Ascending aorta (tissue), 2 donors: ENCODE measurements at regions not wholly inside any gene's neighbourhood (a gene's known extent, or its start where the extent isn't known, plus 50 kb on each side); places are given as distances from the start of the nearest gene placed in this dataset.

Experiments
- DNase-seq, 2 donors: peaks; one replicate each; pipeline ENCODE4 v3.0.0-alpha.2; 2019; ENCODE audit warnings: low spot score in 2 of 2
- H3K27ac ChIP-seq, 2 donors: fragments of 200-600 bp; sonication (generic); one replicate each; pipeline ENCODE4 v1.5.1; 2016 to 2017; ENCODE audit warnings: mild to moderate bottlenecking in 1 of 2
- H3K27me3 ChIP-seq: fragments of 200-600 bp; sonication (generic); one replicate; pipeline ENCODE4 v1.5.1; 2017
- H3K36me3 ChIP-seq, 2 donors: fragments of 200-600 bp; sonication (generic); one replicate each; pipeline ENCODE4 v1.5.1; 2016
- H3K4me1 ChIP-seq, 2 donors: fragments of 200-600 bp; sonication (generic); one replicate each; pipeline ENCODE4 v1.5.1; 2016 to 2017; ENCODE audit warnings: mild to moderate bottlenecking in 1 of 2
- H3K4me3 ChIP-seq, 2 donors: fragments of 200-600 bp; sonication (generic); one replicate each; pipeline ENCODE4 v1.5.1; 2016 to 2017; ENCODE audit warnings: mild to moderate bottlenecking in 1 of 2
- H3K9me3 ChIP-seq, 2 donors: fragments of 200-600 bp; sonication (generic); one replicate each; pipeline ENCODE4 v1.5.1; 2016
- intact Hi-C: fragments of 100-400 bp; cut with DNase I; formaldehyde crosslinking; loops from one replicate; pipeline ENCODE4 v1.15.1; 2023
- TF ChIP-seq, protein P1 (sequence below), 3 experiments: fragments of 200-600 bp in 2 of 3; fragments of 450-650 bp in 1 of 3; sonication (generic) in 2 of 3; IDR thresholded peaks; one replicate each; pipeline ENCODE4 v1.5.1; 2016 to 2019; ENCODE audit warnings: antibody characterized with exemption in 3 of 3, mild to moderate bottlenecking in 1 of 3, moderate library complexity in 1 of 3

DNA sequence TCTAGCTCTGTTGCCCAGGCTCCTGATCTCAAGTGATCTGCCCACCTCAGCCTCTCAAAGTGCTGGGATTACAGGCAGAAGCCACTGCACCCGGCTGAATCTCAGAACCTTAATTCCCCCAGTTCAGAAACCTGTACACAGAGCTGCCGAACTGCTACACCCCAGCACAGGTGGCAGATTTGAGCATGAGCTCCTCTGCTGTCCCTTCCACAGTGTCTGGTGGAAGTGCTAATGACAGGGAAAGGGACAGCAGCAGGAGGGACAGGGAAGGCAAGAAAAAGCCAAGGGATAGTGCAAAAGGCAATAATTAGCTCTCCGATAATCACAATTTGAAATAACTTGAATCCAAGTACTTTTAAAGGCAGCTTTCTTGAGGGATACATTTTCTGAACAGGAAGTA lies 211.4 kb upstream of the ZNF521 start:
- TF ChIP-seq, protein P1, sequence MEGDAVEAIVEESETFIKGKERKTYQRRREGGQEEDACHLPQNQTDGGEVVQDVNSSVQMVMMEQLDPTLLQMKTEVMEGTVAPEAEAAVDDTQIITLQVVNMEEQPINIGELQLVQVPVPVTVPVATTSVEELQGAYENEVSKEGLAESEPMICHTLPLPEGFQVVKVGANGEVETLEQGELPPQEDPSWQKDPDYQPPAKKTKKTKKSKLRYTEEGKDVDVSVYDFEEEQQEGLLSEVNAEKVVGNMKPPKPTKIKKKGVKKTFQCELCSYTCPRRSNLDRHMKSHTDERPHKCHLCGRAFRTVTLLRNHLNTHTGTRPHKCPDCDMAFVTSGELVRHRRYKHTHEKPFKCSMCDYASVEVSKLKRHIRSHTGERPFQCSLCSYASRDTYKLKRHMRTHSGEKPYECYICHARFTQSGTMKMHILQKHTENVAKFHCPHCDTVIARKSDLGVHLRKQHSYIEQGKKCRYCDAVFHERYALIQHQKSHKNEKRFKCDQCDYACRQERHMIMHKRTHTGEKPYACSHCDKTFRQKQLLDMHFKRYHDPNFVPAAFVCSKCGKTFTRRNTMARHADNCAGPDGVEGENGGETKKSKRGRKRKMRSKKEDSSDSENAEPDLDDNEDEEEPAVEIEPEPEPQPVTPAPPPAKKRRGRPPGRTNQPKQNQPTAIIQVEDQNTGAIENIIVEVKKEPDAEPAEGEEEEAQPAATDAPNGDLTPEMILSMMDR (IDR thresholded peaks at IDR 0.05) = no peak
- H3K36me3 ChIP-seq = no peaks in the 10 kb centered on the region
- no peak for DNase-seq
- no peaks in the 10 kb centered on the region for H3K9me3 ChIP-seq
- intact Hi-C loops = no loop called here
- no peak overlapping the region for H3K27ac ChIP-seq
- H3K4me3 ChIP-seq = no peak overlapping the region
- H3K27me3 ChIP-seq = no peaks in the 10 kb centered on the region
- H3K4me1 ChIP-seq = no peaks in the 10 kb centered on the region

DNA sequence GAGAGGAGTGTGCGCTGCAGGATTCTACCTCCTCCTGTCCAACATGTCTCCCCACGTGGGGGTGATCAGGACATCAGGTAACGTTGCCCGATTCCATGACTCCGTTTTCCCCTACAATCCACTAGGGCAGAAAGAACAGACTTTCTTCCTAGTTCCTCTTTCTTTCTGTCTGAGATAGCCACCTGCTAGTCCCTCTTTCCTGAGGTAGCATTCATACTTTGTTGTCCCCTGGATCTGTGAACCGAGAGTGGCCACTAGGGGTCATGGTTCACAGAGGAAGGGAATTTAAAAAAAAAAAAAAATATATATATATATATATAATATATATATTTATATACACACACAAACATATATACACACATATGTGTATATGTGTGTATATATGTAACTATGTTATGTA lies 210.0 kb upstream of the ZNF521 start:
- no peaks in the 10 kb centered on the region for H3K27me3 ChIP-seq
- DNase-seq = no peak
- intact Hi-C loops = no loop called here
- H3K27ac ChIP-seq = no peak overlapping the region
- no peaks in the 10 kb centered on the region for H3K36me3 ChIP-seq
- no peaks in the 10 kb centered on the region for H3K9me3 ChIP-seq
- no peak overlapping the region for H3K4me3 ChIP-seq
- no peaks in the 10 kb centered on the region for H3K4me1 ChIP-seq
- TF ChIP-seq, protein P1 (IDR thresholded peaks at IDR 0.05) = no peak

DNA sequence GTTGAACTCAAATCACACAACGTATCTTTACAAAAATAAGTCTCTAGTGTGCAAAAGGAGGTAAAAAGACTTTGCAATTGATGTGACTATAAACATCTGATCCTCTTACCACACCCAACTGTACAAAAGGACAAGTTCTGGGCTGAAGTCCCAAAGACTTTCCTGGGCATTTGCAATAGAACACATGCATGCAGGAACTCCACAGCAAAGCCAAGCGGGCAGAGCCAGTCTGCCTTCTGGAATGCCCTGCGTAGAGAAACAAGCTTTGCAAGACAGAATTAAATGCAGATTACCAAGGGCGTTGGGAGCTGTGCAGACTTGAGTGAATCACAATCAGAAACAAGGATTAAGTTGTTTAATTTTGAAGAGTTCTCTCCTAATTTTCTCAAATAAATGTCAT lies 208.4 kb upstream of the ZNF521 start:
- TF ChIP-seq, protein P1 (IDR thresholded peaks at IDR 0.05) = no peak
- intact Hi-C loops = no loop called here
- H3K9me3 ChIP-seq = no peaks in the 10 kb centered on the region
- H3K36me3 ChIP-seq = no peaks in the 10 kb centered on the region
- H3K27me3 ChIP-seq = no peaks in the 10 kb centered on the region
- DNase-seq = no peak
- no peaks in the 10 kb centered on the region for H3K4me1 ChIP-seq
- no peak overlapping the region for H3K4me3 ChIP-seq
- no peak overlapping the region for H3K27ac ChIP-seq

DNA sequence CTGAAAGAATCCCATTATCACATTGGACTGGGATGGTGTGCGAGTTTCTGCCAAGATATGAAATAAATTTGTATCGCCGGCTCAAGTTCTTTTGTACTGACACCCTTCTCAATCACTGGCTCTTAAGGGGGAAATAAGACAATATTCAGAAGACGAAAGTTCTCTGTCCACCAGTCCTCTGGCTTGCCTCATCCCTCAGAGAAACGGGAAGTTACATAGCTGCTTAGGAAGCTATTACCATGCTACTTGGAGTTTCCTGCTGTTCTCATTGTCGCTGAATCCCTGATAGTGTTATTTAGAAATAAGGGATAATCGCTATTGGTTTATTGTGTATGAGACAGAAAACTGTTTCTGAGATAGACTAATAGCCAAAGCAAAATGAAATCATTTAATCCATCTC lies 205.0 kb upstream of the ZNF521 start:
- H3K9me3 ChIP-seq = no peaks in the 10 kb centered on the region
- no peaks in the 10 kb centered on the region for H3K4me1 ChIP-seq
- no peak for DNase-seq
- H3K4me3 ChIP-seq = no peak overlapping the region
- H3K36me3 ChIP-seq = no peaks in the 10 kb centered on the region
- H3K27me3 ChIP-seq = no peaks in the 10 kb centered on the region
- TF ChIP-seq, protein P1 (IDR thresholded peaks at IDR 0.05) = no peak
- no peak overlapping the region for H3K27ac ChIP-seq
- intact Hi-C loops = no loop called here

DNA sequence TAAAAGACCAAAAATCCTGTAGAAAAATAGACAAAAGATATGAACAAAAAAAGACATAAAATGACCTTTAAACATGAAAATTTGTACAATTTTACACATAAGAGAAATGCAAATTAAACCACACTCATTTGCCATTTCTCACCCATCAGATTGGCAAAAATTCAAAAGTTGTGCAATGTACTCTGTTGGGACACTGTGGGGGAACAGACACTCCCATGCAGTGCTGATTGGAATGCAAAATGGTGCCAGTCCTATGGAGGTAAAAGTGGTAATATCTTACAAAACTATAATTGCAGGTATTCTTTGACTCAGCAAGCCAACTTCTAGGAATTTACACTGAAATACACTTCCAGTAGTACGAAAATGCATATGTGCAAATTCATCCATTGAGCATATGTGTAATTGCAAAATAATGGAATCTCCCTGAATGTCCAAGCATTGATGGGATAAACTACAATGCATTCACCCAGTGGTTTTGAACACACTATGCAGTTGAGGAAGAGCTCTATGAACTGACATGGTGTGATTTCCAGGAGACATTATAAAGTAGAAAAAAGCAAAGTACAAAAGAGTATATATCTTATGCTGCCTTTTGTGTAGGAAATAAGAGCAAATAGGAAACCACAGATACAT lies 201.8 kb upstream of the ZNF521 start:
- Histone ChIP-seq H3K4me3 (no peak overlapping the region), H3K4me1 (no peaks in the 10 kb centered on the region), H3K27me3 (no peaks in the 10 kb centered on the region), H3K9me3 (no peaks in the 10 kb centered on the region), H3K27ac (no peak overlapping the region), H3K36me3 (no peaks in the 10 kb centered on the region)
- no peak for DNase-seq
- TF ChIP-seq, protein P1 (IDR thresholded peaks at IDR 0.05) = no peak
- intact Hi-C loops = no loop called here
